ENCODE measurements at regions not wholly inside any gene's neighbourhood (a gene's known extent, or its start where the extent isn't known, plus 50 kb on each side); places are given as distances from the start of the nearest gene placed in this dataset.
"Not testable (repeated sequence)": the region's sequence is repeated elsewhere in the genome, so short reads cannot be mapped to it uniquely, and the experiment has no call there.

DNA sequence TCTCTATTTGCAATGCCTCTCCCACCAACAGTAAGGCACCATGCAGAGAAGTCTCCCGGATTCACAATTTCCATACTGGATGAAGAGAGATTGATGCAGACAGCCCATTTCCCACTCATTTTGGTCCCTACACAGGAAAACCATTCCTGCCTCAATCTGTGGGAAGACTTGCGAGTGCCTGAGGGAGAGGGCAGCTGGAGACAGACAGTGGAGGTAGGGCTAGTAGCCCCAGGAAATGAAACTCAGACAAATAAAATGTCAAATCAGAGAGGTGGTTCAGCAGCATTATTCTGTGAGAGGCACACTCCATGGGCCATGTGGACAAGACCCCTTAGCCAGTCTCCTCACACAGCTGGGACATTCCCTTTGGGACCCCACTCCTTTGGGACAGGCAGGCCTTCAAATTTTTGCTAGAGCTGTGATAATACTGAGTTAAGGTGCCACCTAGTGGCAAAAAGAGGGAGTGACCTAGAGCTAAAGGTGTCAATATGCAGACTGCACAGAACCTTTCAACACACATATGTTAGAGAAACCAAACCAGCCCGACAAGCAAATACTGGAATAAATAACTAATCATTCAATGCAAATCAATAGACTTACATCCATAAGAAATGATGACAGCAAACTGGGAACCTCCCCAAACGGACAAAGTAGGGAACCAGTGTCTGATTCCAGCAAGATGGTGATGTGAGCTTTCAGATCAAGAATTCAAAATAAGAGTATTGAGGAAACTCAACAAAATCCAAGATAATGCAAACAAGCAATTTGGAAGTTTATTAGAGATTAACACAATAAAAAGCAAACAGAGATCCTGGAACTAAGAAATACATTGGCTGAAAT, 1865.3 kb upstream of the AGA start:
- no peak for DNase-seq (ENCODE audit: low read depth)

DNA sequence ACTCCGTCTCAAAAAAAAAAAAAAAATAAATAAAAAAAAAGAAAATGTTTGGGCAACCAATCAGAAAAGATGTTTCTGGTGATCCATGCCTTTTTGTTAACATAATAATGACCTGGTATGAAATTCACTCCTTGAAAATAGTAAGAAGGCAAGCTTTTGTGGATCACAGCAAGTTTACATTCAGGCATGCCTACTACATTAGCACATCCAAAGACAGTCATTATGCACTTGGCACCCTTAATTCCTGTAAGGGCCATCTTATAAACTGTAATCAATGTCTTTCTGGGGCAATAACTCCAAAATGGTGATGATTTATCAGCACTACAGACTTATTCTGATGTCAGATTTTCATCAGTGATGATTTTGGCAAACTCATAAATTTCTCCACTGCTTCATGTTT, 1871.6 kb upstream of the AGA start:
- no peak for DNase-seq (ENCODE audit: low read depth)

DNA sequence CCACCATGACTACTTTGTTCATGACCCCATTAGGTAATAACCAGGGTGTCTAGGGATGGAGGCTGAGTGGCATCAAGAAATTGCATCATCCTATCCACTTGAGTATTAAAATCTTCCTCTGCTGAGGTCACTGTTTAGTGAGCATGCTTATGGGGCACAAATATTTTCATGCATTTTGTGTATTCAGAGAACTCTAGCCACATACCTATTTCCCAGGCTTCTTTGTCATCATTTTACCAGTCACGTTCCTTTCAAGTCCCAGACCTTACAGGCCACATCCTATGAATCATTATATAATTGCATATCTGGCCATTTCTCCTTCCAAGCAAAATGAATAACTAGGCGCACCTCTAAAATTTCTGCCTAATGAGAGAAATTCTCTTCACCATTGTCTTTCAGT, 1882.9 kb upstream of the AGA start:
- DNase-seq (ENCODE audit: low read depth) = no peak

DNA sequence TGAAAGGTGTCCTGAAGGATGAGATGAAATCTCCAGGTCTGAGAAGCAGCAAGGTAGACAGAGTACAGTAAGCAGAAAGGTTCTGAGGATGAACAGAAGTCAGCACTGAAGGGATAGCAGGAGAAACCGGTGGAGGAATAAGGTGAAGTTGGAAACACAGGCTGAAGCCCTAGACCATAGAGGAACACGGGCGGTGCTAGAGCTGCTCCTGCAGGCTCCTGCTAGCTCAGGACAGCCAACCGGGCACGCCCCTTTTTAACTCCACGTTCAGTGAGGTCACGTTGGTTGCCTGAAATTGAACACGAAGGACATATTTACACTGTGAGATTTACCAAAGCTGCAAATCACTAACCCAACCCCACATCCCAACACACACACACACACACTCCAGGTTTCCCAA, 1886.4 kb upstream of the AGA start:
- DNase-seq (ENCODE audit: low read depth) = no peak

DNA sequence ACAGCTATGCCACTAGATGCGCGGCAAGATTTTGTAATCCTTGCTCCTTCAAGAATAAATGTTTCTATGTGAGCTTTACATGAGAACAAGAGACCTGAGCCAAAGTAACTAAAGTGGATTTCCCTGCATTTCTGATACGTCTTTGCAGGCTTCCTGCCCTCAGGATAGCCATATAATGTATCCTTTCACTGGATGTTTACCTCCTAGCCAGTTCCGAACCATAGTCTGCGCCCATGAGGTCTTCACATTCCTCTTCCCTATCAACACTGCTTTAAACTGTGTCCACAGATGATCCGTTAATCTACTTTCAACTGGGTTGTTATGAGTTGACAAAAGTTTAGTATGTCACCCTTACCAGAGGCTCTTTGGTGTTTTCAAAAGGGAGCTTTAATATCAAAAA, 1889.1 kb upstream of the AGA start:
- DNase-seq (ENCODE audit: low read depth) = no peak

GRCh38 chr4:179344861-179345260, 1902.6 kb upstream of the AGA start:
- DNase-seq (ENCODE audit: low read depth) = no peak

DNA sequence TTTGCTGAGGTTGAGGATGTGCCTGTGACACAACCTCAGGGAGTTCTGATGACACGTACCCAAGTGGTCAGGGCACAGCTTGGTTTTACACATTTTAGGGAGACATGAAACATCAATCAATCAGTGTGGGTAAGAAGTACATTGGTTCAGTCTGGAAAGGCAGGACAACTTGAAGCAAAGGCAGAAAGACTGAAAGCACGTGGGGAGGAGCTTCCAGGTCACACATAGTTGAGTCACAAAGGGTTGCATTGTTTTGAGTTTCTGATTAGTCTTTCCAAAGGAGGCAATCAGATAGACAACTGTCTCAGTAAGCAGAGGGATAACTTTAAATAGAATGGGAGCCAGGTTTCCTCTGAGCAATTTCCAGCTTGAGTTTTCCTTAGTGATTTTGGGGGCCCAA, 1910.0 kb upstream of the AGA start:
- DNase-seq (ENCODE audit: low read depth) = no peak

DNA sequence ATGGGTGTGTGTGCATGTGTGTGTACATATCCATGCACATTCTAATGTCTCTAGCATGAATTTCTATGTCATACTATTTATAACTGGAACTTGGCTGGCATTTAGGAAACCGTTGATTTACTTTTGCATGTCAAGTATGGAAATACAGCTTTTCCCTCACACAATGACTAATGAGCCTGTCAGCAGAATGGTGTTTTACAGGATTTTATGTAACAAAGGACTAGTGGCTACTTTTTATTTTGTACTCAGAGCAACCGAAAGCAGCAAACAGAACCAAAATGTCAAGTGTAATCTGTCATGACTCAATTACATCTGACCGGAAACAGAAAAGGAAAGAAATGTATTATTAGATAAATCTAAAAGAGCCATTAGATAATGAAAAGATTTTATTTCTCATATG, 1911.5 kb upstream of the AGA start:
- no peak for DNase-seq (ENCODE audit: low read depth)

GRCh38 chr4:179361978-179362486, 1919.8 kb upstream of the AGA start:
- no peak for DNase-seq (ENCODE audit: low read depth)

GRCh38 chr4:179365932-179366331, 1923.7 kb upstream of the AGA start:
- not testable (repeated sequence) for DNase-seq (ENCODE audit: low read depth)

DNA sequence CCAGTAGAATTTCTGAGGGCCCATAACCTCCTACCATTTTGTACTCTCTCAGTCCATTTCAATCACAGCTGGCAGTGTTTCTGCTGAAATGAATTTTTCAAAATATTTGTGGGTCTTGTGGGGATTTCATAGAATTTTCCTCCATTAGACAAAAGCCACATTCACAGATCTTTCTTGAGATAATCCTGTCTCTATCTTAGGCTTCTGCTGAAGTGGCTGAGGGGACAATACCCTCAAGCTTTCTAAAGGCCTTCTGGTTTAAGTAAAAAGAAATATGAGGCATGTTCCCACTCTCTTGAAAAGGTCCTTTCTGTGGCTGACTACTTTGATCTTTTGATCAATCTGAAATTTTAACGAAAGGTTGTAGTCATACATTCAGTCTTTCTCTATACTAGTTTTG, 1930.0 kb upstream of the AGA start:
- no peak for DNase-seq (ENCODE audit: low read depth)

DNA sequence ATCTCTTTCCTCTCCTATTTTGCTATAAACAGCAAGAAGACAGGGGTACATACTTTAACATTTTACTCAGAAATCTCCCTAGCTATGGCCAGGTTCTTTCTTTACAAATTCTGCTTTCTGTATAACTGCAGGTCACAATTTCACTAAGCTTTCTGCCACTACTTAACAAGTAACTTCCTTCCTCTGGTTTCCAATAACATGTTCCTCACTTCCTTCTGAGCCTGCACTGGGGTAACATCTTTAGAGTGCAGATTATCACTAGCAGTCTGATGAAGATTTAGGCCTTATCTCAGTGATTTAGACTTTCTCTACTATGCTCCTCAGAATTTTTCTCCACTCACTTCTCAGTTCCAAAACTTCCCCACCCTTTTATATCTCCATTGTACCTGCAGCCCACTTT, 1930.5 kb upstream of the AGA start:
- DNase-seq (ENCODE audit: low read depth) = no peak

DNA sequence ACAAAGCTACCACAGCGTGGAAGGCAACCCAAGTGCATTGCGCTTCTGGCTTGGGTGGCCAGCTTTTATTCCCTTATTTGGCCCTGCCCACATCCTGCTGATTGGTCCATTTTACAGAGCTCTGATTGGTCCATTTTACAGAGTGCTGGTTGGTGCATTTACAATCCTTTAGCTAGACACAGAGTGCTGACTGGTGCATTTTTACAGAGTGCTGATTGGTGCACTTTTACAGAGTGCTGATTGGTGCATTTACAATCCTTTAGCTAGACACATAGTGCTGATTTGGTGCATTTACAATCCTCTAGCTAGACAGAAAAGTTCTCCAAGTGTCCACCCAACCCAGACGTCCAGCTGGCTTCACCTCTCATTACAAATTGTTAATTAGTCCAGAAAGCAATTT, 1936.6 kb upstream of the AGA start:
- not testable (repeated sequence) for DNase-seq (ENCODE audit: low read depth)

- DNase-seq (ENCODE audit: low read depth) = no peak
These were observed 1950.5 kb upstream of the AGA start for GRCh38 chr4:179392787-179393186.

- DNase-seq (ENCODE audit: low read depth) = no peak
These were observed 1956.2 kb upstream of the AGA start for GRCh38 chr4:179398414-179398813.

- DNase-seq (ENCODE audit: low read depth) = no peak
These were observed 1957.0 kb upstream of the AGA start for GRCh38 chr4:179399054-179399782.

DNA sequence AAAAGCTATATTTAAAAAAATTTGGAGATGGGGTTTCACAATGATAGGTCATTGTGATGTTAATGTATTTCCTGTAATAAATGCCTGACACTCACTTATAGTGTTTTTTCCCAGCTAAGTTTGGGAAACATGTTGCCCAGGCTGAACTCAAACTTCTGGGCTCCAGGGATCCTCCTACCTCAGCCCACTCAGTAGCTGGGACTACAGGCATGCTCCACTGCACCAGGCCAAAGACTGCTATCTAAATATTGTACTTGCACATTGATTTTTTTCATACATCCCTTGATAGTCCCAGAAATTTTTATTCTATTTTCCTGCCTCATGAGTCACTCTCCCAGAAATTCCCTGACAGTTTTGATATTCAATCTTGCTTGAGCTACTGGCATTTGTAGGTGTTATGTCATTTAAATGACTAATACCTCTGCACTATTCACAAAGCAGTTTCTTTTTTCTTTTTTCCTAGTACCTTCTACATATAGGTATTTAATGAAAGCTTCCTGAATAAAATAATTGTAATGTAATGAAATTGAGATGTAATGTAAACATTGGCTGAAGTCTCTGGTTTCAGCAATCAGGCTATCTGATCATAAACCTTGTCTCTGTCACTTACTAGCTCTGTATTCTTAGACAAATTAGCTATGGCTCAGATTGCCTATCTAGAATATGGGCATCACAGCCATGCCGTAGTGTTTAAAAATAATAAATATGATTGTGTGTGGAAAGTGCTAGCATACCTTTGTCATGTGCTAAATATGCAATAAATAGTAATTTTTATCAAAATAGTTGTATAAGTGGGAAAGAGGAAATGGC, 1973.0 kb upstream of the AGA start:
- no peak for DNase-seq (ENCODE audit: low read depth)

DNA sequence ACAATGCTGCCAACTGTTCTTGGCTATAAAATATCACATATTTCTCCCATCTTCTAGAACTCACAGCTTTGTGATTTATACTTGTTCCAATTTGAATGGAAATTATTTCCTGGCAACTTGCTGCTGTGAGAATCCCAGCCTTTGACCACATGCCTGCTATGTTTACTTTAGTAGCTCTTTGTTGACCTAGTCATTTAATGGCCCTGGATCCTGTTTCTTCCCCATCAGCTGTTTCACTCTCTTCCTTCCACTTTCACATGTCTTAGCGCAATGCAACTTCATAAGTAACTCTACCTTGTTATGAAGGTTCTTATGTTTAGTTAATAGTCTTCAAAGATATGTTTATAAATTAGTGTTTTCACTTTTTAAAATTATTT, 1973.6 kb upstream of the AGA start:
- DNase-seq (ENCODE audit: low read depth) = no peak

GRCh38 chr4:179417357-179417756, 1975.1 kb upstream of the AGA start:
- DNase-seq (ENCODE audit: low read depth) = no peak

DNA sequence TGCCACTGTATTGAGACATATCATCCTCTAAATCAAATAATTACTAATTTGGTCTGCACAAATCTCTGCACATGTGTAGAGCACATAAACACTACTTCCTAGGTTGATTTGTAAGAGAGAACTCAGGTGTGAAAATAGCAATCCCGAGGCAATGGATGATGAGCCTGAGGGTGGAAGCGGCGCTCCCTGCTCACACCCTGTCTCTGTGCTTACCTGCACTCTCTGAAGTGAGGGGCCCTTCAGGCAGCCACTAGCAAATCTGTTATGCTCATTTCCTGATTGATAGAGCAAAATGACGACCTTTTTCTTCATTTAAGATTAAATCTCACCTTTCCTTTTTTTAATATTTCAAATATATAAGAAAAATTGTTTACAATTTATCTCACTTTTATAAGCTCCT, 1995.7 kb upstream of the AGA start:
- DNase-seq (ENCODE audit: low read depth) = no peak

DNA sequence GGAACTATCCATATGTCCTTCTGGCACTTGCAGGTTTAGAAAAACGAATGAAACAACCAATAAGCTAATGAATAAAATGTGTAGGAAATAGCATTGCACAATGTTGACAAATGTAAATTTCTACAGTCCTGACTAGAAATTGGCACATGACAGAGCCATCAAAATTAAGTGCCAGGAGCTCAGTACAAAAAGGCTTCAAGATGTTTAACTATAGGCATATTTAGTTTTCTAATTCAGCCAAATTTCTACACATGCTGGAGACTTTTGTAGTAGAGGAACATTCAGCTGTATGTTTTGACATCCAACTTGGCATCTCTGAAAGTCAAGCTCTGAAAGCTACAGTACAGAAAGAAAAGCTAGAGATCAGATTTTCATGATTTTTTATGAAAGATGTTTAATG, 1999.4 kb upstream of the AGA start:
- no peak for DNase-seq (ENCODE audit: low read depth)

DNA sequence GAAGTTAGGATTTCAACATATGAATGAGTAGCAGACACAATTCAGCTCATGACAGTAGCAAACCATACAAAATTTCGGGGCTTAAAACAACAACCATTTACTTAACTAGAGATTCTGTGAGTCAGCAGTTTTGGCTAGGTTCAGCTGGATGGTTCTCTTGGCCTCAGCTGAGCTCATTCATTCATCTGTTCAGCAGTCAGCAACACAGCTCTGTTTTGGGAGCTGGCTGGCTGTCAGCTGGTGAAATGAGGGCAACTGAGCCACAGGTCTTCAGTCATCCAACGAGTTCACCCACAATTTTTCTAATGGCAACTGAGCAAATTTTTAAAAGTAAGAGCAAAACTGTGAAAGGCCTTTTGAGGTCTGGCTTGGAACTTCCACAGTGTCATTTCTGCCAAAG, 2005.1 kb upstream of the AGA start:
- DNase-seq (ENCODE audit: low read depth) = no peak

Data from activated gamma-delta T cell treated with anti-CD3 and anti-CD28 coated beads, Interleukin-2, amount 50 U/mL, for 16 hours (primary cell).